NCI-H460 (cell line): ENCODE measurements at regions not wholly inside any gene's neighbourhood (a gene's known extent, or its start where the extent isn't known, plus 50 kb on each side); places are given as distances from the start of the nearest gene placed in this dataset.
"Not testable (repeated sequence)": the region's sequence is repeated elsewhere in the genome, so short reads cannot be mapped to it uniquely, and the experiment has no call there.

Experiments used
- DNase-seq: peaks from one replicate; pipeline ENCODE4 v3.0.0-alpha.2; 2016; ENCODE audit warnings: low read depth; ENCODE audit errors: extremely low read depth

- no peak for DNase-seq
Observed at GRCh38 chr1:214715126-214715525, 112.1 kb downstream of the CENPF start.

DNA sequence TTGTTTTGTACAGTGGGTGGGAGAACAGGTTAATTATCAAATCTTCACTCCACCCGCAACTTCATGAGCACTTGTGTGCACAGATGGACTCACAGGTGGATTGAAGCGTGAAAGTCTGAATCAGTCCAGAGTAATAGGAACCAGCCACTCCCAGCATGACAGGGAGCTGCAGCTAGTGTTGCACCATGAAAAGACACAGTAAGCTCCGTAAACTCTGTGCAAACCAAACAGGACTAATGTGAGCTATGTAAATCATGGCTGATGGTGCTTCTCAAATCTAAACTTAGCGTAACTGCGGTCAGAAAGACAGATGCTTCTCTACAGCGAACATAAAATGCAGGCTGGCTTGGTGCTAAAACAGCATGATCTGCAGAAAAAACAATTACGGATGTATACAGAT lies 114.4 kb downstream of the CENPF start:
- no peak for DNase-seq

- no peak for DNase-seq
Observed at GRCh38 chr1:214718724-214719123, 115.7 kb downstream of the CENPF start.

DNA sequence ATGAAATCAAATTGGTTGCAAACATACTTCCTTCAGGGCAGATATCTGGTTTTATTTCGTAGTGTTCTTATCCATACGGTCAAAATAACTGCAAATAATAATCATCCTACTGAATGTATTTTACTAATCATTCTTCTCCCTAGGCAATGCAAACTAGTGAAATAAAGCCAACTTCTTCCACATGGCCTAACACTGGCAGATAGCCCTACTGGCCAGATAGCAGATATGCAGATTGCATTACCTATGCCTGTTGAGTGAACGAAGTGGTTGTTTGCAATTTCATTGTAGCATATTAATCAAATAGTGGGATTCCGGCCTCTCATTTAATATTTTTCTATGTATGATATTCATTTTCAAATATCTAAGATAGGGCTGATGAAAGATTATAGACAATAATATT lies 116.2 kb downstream of the CENPF start:
- DNase-seq: no peak

DNA sequence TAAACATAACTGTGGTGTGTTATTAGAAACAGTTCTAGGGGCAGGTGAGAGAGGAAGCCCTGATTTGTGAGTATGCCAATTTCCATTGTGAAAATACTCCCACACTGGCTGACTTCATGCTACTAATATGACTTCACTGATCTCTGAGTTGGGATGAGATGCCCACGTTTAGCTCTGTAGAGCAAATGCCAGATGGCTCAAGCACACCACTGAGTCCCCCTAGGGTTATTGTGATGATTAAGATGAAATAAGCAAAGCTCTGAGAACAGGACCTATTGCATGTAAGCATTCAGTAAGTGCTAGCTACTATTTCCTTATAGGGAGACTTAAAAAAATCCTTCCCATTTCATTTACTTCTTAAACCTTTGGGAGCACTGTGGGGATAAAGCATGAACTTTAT lies 117.6 kb downstream of the CENPF start:
- no peak for DNase-seq

- DNase-seq: no peak
Observed at GRCh38 chr1:214727274-214727673, 124.3 kb downstream of the CENPF start.

DNA sequence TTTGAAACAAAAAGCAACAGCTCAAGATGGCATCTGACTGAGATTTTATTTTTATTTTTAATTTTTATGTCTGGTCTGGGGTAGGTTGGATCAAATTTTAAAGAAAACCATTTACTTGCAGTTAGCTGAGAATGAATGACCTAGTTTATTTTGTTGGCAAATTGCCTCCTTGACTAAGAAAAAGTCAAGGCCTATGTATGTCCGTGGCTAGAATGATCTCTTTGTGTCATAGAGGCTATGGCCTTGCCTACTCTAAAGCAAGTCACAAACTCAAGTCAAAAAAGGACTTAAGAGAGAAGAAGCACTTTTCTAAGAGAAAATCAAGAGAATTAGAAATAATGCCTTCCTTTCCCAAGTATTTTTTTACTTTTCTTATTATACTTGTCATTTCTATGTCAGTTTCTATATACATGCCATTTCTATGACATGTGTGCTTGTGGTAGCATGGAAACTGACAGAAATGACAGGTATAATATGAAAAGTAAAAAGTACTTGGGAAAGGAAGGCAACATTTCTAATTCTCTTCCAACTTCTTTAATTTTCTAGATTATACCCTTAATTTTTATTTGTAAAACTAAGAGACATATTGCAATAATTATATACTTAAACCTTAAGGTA lies 136.7 kb downstream of the CENPF start:
- DNase-seq: no peak

GRCh38 chr1:214740471-214740870 lies 137.5 kb downstream of the CENPF start:
- DNase-seq: no peak

- no peak for DNase-seq
Observed at GRCh38 chr1:214747050-214747635, 144.1 kb downstream of the CENPF start.

DNA sequence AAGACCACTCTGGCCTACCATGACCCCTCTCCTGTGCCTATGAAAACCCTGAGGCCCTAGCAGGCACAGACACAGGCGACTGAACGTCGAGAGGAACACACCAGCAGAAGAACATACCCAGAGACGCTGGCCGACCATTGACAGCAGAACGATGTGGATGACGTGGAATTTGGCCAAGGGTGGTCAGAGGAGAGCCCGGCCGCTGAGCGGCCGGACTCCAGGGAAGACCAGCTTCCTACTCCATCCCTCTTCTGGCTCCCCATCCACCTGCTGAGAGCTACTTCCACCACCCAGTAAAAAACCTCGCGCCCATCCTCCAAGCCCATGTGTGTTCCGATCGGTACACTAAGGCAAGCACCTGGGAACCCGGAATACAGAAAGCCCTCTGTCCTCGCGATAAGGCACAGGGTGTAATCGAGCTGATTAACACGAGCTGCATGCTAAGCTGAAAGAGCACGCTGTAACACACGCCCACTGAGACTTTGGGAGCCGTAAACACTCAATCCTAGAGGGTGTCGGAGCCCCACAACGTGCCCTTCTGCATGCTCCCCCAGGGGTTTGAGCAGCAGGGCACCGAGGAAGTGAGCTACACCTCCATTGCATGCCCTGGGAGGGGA lies 150.3 kb downstream of the CENPF start:
- DNase-seq: no peak

DNA sequence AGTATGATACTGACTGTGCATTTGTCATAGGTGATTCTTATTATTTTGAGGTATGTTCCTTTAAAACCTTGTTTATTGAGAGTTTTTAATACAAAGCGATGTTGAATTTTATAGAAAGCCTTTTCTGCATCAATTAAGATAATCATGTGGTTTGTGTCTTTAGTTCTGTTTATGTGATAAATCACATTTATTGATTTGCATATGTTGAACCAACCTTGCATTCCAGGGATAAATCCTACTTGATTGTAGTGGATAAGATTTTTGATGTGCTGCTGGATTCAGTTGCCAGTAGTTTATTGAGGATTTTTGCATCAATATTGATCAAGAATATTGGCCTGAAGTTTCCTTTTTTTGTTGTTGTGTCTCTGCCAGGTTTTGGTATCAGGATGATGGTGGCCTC lies 158.0 kb downstream of the CENPF start:
- DNase-seq: no peak

DNA sequence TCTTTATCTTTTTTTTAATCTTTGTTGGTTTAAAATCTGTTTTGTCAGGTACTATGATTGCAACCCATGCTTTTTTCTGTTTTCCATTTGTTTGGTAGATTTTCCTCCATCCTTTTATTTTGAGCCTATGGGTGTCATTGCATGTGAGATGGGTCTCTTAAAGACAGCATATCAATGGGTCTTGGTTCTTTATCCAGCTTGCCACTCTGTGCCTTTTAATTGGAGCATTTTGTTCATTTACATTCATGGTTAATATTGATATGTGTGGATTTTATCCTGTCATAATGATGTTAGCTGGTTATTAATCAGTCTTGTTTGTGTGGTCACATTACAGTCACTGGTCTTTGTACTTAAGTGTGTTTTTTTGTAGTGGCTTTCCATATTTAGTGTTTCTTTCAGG lies 159.9 kb downstream of the CENPF start:
- DNase-seq: no peak

- DNase-seq: no peak
Observed at GRCh38 chr1:214764502-214764901, 161.5 kb downstream of the CENPF start.

GRCh38 chr1:214767221-214767620 lies 164.2 kb downstream of the CENPF start:
- DNase-seq: no peak

DNA sequence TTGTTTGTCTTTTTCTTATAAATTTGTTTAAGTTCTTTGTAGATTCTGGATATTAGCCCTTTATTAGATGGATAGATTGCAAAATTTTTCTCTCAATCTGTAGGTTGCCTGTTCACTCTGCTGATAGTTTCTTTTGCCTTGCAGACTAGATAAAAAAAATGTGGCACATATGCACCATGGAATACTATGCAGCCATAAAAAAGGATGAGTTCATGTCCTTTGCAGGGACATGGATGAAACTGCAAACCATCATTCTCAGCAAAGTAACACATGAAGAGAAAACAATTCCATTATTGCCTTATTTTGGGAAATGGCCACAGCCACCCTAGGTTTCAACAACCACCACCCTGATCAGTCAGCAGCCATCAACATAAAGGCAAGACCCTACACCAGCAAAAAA lies 166.7 kb downstream of the CENPF start:
- not testable (repeated sequence) for DNase-seq

- no peak for DNase-seq
Observed at GRCh38 chr1:214777364-214777763, 174.4 kb downstream of the CENPF start.

- DNase-seq: no peak
Observed at GRCh38 chr1:214791961-214792360, 189.0 kb downstream of the CENPF start.

GRCh38 chr1:214792527-214793186 lies 189.7 kb downstream of the CENPF start:
- DNase-seq: no peak

DNA sequence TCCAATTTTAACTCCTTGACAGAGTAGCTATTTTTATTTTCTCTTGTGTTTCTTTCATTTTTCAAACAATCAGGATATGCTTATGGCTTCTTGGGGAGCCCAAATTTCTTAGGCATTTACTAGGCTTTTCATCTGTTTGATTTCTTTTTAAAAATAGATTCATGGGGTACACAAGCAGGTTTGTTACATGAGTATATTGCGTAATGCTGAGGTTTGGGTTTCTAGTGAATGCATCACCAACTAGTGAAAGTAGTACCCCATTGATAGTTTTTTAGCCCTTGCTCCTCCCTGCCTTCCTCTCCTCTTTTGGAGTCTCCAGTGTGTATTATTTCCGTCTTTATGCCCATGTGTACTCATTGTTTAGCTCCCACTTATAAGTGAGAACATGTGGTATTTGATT lies 190.7 kb downstream of the CENPF start:
- no peak for DNase-seq

GRCh38 chr1:214801191-214801590 lies 198.2 kb downstream of the CENPF start:
- DNase-seq: no peak

- DNase-seq: peak; percentile 70
Observed at GRCh38 chr1:214808845-214809460, 206.0 kb downstream of the CENPF start.

DNA sequence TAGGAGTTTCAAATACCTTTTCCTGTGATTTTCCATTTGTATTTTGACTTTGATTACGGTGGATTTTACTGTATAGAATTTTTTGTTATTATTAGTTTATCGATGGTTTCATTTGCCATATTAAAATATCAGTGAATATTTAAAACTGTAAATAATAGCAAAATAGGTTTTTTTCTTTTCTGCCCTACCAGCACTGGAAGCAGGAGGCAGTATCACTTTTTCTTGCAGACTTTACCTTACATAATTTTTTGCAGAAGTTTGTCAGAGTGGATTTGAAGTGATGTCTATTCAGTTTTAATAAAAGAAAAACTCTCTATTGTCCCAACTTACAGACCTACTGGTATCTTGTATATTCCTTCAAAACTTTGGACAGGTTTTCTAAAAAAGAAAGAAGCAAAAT lies 213.6 kb downstream of the CENPF start:
- no peak for DNase-seq
